CD14-positive monocyte (primary cell): ENCODE measurements at regions not wholly inside any gene's neighbourhood (a gene's known extent, or its start where the extent isn't known, plus 50 kb on each side); places are given as distances from the start of the nearest gene placed in this dataset.

Experiments
- DNase-seq, 3 donors: peaks; one replicate each; pipeline ENCODE4 v3.0.0-alpha.2; 2011 to 2022
- H2AFZ ChIP-seq: 2 replicates; pipeline ENCODE4 v1.6.0; 2012; ENCODE audit warnings: mild to moderate bottlenecking, low read depth, low read length, inconsistent platforms; ENCODE audit not compliant: insufficient read depth, poor library complexity, severe bottlenecking
- H3K27ac ChIP-seq, 2 donors: 1 replicate in 1 of 2; 2 replicates in 1 of 2; pipeline ENCODE4 v1.5.1; 2012 to 2013; ENCODE audit warnings: low read length in 2 of 2, control low read depth in 1 of 2, inconsistent platforms in 1 of 2, low read depth in 1 of 2, mild to moderate bottlenecking in 1 of 2
- H3K27me3 ChIP-seq, 2 donors: one replicate each; pipeline versions ENCODE4 v1.6.0 to v1.6.1; 2011 to 2013; ENCODE audit warnings: low read length in 2 of 2; ENCODE audit not compliant: control insufficient read depth in 2 of 2, insufficient read depth in 2 of 2
- H3K36me3 ChIP-seq, 2 donors: replicated peaks in 1 of 2; 1 replicate in 1 of 2; 2 replicates in 1 of 2; pipeline versions ENCODE4 v1.5.1 to v1.6.1; 2012 to 2013; ENCODE audit warnings: low read length in 2 of 2, control low read depth in 1 of 2, inconsistent platforms in 1 of 2, mild to moderate bottlenecking in 1 of 2; ENCODE audit not compliant: insufficient read depth in 2 of 2, control insufficient read depth in 1 of 2
- H3K4me1 ChIP-seq, 2 donors: 1 replicate in 1 of 2; 2 replicates in 1 of 2; pipeline versions ENCODE4 v1.5.1 to v1.6.1; 2012 to 2013; ENCODE audit warnings: low read length in 2 of 2, control low read depth in 1 of 2, inconsistent platforms in 1 of 2, mild to moderate bottlenecking in 1 of 2, moderate library complexity in 1 of 2; ENCODE audit not compliant: insufficient read depth in 2 of 2, control insufficient read depth in 1 of 2
- H3K4me2 ChIP-seq: replicated peaks from 2 replicates; pipeline ENCODE3; 2012; ENCODE audit warnings: low read length, moderate library complexity, mild to moderate bottlenecking; ENCODE audit not compliant: poor library complexity, severe bottlenecking; ENCODE audit errors: extremely low read depth
- H3K4me3 ChIP-seq, 3 experiments: fragments of 200-600 bp in 1 of 3; sonication (generic) in 1 of 3; replicated peaks in 1 of 3; 1 replicate in 2 of 3; 2 replicates in 1 of 3; pipeline ENCODE4 v1.5.1; 2011 to 2013; ENCODE audit warnings: low read length in 3 of 3, mild to moderate bottlenecking in 3 of 3, control low read depth in 2 of 3, low read depth in 2 of 3, inconsistent platforms in 1 of 3, moderate library complexity in 1 of 3
- H3K79me2 ChIP-seq: 2 replicates; pipeline ENCODE4 v1.6.0; 2012; ENCODE audit warnings: mild to moderate bottlenecking, control low read depth, inconsistent platforms, low read length, moderate library complexity; ENCODE audit not compliant: insufficient read depth
- H3K9ac ChIP-seq: 2 replicates; pipeline ENCODE4 v1.6.0; 2017; ENCODE audit warnings: low read length, mild to moderate bottlenecking; ENCODE audit not compliant: insufficient read depth, poor library complexity, severe bottlenecking
- H3K9me3 ChIP-seq, 2 donors: replicated peaks in 1 of 2; 1 replicate in 1 of 2; 2 replicates in 1 of 2; pipeline versions ENCODE4 v1.5.1 to v1.6.1; 2012 to 2013; ENCODE audit warnings: low read length in 2 of 2, control low read depth in 1 of 2; ENCODE audit not compliant: control insufficient read depth in 1 of 2, insufficient read depth in 1 of 2
- H4K20me1 ChIP-seq: 2 replicates; pipeline ENCODE4 v1.6.0; 2012; ENCODE audit warnings: mild to moderate bottlenecking, low read length, control low read depth, moderate library complexity; ENCODE audit not compliant: insufficient read depth
- H3K27ac Mint-ChIP-seq, 7 donors: one replicate each; pipeline ENCODE4 v1.8.0; 2020; ENCODE audit warnings: mild to moderate bottlenecking in 7 of 7, mixed read lengths in 7 of 7, moderate library complexity in 6 of 7, inconsistent platforms in 2 of 7
- H3K27me3 Mint-ChIP-seq, 3 donors: one replicate each; pipeline ENCODE4 v1.8.0; 2021 to 2022; ENCODE audit warnings: low read depth in 3 of 3, mild to moderate bottlenecking in 3 of 3, mixed read lengths in 3 of 3, moderate library complexity in 3 of 3, inconsistent platforms in 1 of 3
- H3K36me3 Mint-ChIP-seq, 2 donors: one replicate each; pipeline ENCODE4 v1.8.0; 2020; ENCODE audit warnings: mixed read lengths in 2 of 2, inconsistent platforms in 1 of 2, mild to moderate bottlenecking in 1 of 2
- H3K4me1 Mint-ChIP-seq: one replicate; pipeline ENCODE4 v1.8.0; 2020; ENCODE audit warnings: mild to moderate bottlenecking, mixed read lengths
- H3K4me3 Mint-ChIP-seq, 2 donors: one replicate each; pipeline ENCODE4 v1.8.0; 2020; ENCODE audit warnings: mild to moderate bottlenecking in 2 of 2, mixed read lengths in 2 of 2, moderate library complexity in 1 of 2
- H3K9me3 Mint-ChIP-seq, 7 donors: one replicate each; pipeline ENCODE4 v1.8.0; 2020 to 2022; ENCODE audit warnings: mixed read lengths in 7 of 7, mild to moderate bottlenecking in 6 of 7, moderate library complexity in 6 of 7, inconsistent platforms in 2 of 7
- WGBS: methylation state at CpG from one replicate; pipeline ENCODE4 v1.1.5; 2013; ENCODE audit warnings: missing lambda C conversion rate; ENCODE audit not compliant: insufficient coverage; 5-methylcytosine and 5-hydroxymethylcytosine counted together
- intact Hi-C, 2 donors: fragments of 100-400 bp; cut with micrococcal nuclease; formaldehyde crosslinking; loops; one replicate each; pipeline versions ENCODE4 v1.15.0 to v1.15.1; 2023
- TF ChIP-seq, protein P1 (sequence below): fragments of 200-600 bp; IDR thresholded peaks from one replicate; pipeline ENCODE4 v1.8.0; 2022; ENCODE audit warnings: antibody characterized with exemption, mild to moderate bottlenecking

- TF ChIP-seq, protein P1, sequence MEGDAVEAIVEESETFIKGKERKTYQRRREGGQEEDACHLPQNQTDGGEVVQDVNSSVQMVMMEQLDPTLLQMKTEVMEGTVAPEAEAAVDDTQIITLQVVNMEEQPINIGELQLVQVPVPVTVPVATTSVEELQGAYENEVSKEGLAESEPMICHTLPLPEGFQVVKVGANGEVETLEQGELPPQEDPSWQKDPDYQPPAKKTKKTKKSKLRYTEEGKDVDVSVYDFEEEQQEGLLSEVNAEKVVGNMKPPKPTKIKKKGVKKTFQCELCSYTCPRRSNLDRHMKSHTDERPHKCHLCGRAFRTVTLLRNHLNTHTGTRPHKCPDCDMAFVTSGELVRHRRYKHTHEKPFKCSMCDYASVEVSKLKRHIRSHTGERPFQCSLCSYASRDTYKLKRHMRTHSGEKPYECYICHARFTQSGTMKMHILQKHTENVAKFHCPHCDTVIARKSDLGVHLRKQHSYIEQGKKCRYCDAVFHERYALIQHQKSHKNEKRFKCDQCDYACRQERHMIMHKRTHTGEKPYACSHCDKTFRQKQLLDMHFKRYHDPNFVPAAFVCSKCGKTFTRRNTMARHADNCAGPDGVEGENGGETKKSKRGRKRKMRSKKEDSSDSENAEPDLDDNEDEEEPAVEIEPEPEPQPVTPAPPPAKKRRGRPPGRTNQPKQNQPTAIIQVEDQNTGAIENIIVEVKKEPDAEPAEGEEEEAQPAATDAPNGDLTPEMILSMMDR: no peak
- no peaks in the 10 kb centered on the region for H3K4me1 ChIP-seq
- no peak overlapping the region for H3K4me3 Mint-ChIP-seq
- H3K9me3 ChIP-seq: no peaks in the 10 kb centered on the region
- no peak for DNase-seq
- WGBS: 89% methylated on average over 1 of the region's 1 CpG
- H3K27me3 ChIP-seq: no peaks in the 10 kb centered on the region
- no peaks in the 10 kb centered on the region for H3K36me3 Mint-ChIP-seq
- no peak overlapping the region for H3K27ac ChIP-seq
- H3K4me3 ChIP-seq: no peak overlapping the region
- H3K27ac Mint-ChIP-seq: peak overlapping the region in 1 of 7 donors; percentile 36
- peaks cover 2 to 9% (median 5%) of the 10 kb centered on the region in 3 donors for H3K27me3 Mint-ChIP-seq
- no peaks in the 10 kb centered on the region for H3K36me3 ChIP-seq
- intact Hi-C loops: no loop called here
- H3K9me3 Mint-ChIP-seq: peaks cover 0 to 3% (median 0%) of the 10 kb centered on the region in 7 donors
- H3K4me2 ChIP-seq: no peak overlapping the region
- H3K4me1 Mint-ChIP-seq: peaks cover 4% of the 10 kb centered on the region
- no peak overlapping the region for H2AFZ ChIP-seq
- no peaks in the 10 kb centered on the region for H4K20me1 ChIP-seq
- no peak overlapping the region for H3K9ac ChIP-seq
- no peaks in the 10 kb centered on the region for H3K79me2 ChIP-seq
These were observed 713.4 kb downstream of the PTPRU start for GRCh38 chr1:29949676-29950075.

DNA sequence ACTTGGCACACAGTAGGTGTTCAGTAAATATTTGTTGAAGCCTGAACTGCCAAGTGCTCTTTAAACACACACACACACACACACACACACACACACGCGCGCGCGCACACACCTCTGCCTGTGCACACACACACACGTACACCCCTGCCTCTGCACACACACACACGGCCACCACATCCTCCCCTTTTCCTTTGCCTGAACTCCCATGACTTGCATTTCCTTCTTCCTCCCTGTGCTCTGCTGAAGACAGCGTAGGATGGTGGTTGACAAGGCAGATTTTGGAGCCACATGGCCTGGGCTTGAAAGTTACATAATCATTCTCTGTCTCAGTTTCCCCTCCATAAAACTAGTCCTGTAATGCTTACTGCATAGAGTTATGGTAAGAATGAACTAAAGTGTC, 712.3 kb downstream of the PTPRU start:
- Mint-ChIP-seq H3K27me3 (peaks cover 2 to 8% (median 5%) of the 10 kb centered on the region in 3 donors), H3K9me3 (peaks cover 0 to 3% (median 0%) of the 10 kb centered on the region in 7 donors), H3K4me3 (no peak overlapping the region), H3K27ac (no peak overlapping the region), H3K4me1 (peaks cover 4% of the 10 kb centered on the region), H3K36me3 (no peaks in the 10 kb centered on the region)
- Histone ChIP-seq H2AFZ (no peak overlapping the region), H3K79me2 (no peaks in the 10 kb centered on the region), H3K9ac (no peak overlapping the region), H3K27ac (no peak overlapping the region), H3K4me3 (no peak overlapping the region), H3K27me3 (no peaks in the 10 kb centered on the region), H3K4me1 (no peaks in the 10 kb centered on the region), H3K9me3 (no peaks in the 10 kb centered on the region), H3K4me2 (no peak overlapping the region), H3K36me3 (no peaks in the 10 kb centered on the region), H4K20me1 (no peaks in the 10 kb centered on the region)
- 30% methylated on average over 4 of the region's 8 CpGs for WGBS
- TF ChIP-seq, protein P1: no peak
- intact Hi-C loops: no loop called here
- DNase-seq: no peak
